ENCODE measurements at regions not wholly inside any gene's neighbourhood (a gene's known extent, or its start where the extent isn't known, plus 50 kb on each side); places are given as distances from the start of the nearest gene placed in this dataset.

GRCh38 chr20:57040466-57040865 is 226.0 kb downstream of the BMP7 start:
- TF ChIP-seq MAX (IDR thresholded peaks at IDR 0.05) (no peak), POLR2A (IDR thresholded peaks at IDR 0.05; ENCODE audit: borderline replicate concordance, extremely low read depth, insufficient read depth, insufficient read length) (no peak), CTCF (IDR thresholded peaks at IDR 0.05 in 2 of 3, conservative IDR thresholded peaks at IDR 0.05 in 1 of 3; ENCODE audit: borderline replicate concordance in 1 of 3, insufficient read depth in 1 of 3, low read depth in 2 of 3, low read length in 2 of 3) (no peak), CEBPB (IDR thresholded peaks at IDR 0.05; ENCODE audit: low read depth) (no peak), POLR2AphosphoS5 (IDR thresholded peaks at IDR 0.05; ENCODE audit: low read depth, low read length) (no peak)
